ENCODE measurements at regions not wholly inside any gene's neighbourhood (a gene's known extent, or its start where the extent isn't known, plus 50 kb on each side); places are given as distances from the start of the nearest gene placed in this dataset.
A peak's percentile ranks its signal among the peaks of the same experiment; 100 is the strongest.
"Not testable (repeated sequence)": the region's sequence is repeated elsewhere in the genome, so short reads cannot be mapped to it uniquely, and the experiment has no call there.

DNA sequence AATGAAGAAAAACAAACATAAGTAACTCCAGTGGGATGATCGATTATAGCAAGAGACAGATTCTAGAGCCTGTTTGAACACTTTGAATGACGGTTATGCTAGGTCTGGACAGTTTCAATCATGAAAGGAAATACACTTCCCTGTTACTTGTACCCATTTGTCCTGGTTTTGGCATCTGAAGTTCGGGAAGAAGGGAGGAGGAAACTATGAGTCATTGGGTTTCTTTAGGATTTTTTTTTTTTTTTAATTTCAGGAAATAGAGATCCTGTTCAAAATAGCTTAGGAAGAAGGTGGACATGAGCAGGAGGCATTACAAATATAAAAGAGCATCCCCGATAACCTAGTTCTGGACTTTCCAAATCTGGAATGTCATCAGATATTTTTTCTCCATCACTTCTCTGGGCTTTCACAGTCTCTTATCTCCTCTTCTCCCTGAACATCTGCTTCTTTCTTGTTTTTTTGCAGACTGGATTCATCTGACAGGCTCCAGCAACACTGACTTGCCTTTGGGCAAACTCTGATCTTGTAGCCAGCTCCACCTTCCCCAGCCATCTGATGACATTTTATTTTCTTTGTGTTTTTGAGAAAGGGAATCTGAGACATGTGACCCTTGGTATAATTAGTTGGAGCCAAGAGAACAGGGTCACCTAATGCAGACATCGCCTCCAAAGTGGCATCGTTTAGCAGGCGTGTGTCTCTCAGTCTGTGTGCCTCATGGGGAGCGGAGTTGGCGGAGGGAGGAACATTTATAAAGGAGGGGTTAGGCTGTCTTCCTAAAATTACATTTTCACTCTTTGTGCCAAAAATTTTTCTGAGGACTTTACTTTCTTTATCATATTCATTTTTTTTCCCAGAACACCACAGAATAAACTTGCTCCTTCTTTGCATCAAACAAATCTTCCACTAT lies 195.3 kb upstream of the EPHA4 start:
- Mint-ChIP-seq H3K27ac (no peak overlapping the region), H3K27me3 (no peaks in the 10 kb centered on the region), H3K9me3 (peaks cover 0 to 6% of the 10 kb centered on the region in 2 donors), H3K4me1 (no peaks in the 10 kb centered on the region), H3K4me3 (no peak overlapping the region)
- no peak for DNase-seq
- no peak for ATAC-seq

DNA sequence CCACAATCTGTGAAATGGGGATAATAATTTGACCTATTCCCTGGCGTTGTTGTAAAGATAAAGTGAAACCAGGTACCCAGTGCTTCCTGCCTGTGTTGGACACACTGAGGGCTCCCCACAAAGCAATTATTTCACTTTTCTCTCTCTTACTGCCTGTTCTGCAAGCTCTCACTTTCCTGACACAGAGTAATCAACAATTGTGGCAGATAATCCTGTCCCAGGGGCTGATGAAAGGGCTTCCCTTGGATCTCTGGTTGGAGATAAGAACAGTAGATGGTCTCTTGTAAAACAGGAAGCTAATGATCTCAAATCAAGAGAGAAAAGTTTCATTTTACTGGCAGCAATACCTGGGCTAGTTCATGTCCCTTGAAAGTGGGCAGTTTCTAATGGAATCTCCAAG lies 190.4 kb upstream of the EPHA4 start:
- Mint-ChIP-seq H3K27me3 (no peaks in the 10 kb centered on the region), H3K27ac (no peak overlapping the region), H3K4me1 (no peaks in the 10 kb centered on the region), H3K9me3 (peaks cover 5 to 6% of the 10 kb centered on the region in 2 donors), H3K4me3 (no peak overlapping the region)
- DNase-seq (no peak), ATAC-seq (no peak)

DNA sequence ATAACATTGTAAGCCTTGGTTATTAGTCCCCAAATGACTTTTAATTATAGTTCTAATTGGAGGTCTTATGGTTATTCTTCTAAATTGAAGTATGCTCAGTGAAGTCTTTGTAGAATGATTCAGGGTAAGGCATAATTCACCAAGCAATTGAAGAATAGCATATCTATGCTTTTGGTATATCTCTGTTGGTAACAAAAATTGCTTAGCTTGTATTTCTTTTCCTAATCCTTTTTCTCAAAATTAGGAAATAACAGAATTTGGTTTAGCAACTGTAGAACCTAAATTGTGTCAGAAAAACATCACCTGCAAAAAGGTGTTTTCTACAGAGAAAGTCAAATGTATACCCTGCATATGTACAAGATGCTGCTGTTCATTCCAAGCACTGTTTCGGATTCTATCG lies 189.2 kb upstream of the EPHA4 start:
- Mint-ChIP-seq H3K27ac (no peak overlapping the region), H3K9me3 (peaks cover 6 to 12% of the 10 kb centered on the region in 2 donors), H3K4me1 (no peaks in the 10 kb centered on the region), H3K27me3 (no peaks in the 10 kb centered on the region), H3K4me3 (no peak overlapping the region)
- ATAC-seq (no peak), DNase-seq (no peak)

DNA sequence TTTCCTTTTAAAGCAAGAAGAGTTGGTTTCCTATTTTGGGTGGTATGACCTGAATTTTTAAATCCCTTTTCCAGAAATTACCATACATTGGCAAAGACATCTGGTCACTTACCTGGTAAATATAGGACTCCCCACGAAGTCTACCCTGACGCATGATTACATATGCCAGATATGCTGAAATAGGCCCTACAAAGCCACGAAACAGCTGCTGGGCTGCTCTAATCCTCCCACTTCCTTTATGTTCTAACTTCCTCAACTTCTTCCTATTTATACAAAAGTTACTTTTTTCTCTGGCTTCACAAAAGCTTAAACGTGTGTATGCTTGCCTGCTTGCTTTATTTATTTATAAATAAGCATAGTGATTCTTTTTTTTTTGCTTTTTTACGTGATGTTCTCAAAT lies 186.0 kb upstream of the EPHA4 start:
- Mint-ChIP-seq H3K9me3 (peaks cover 0 to 12% of the 10 kb centered on the region in 2 donors), H3K4me3 (no peak overlapping the region), H3K4me1 (no peaks in the 10 kb centered on the region), H3K27me3 (no peaks in the 10 kb centered on the region), H3K27ac (no peak overlapping the region)
- ATAC-seq (no peak), DNase-seq (no peak)

DNA sequence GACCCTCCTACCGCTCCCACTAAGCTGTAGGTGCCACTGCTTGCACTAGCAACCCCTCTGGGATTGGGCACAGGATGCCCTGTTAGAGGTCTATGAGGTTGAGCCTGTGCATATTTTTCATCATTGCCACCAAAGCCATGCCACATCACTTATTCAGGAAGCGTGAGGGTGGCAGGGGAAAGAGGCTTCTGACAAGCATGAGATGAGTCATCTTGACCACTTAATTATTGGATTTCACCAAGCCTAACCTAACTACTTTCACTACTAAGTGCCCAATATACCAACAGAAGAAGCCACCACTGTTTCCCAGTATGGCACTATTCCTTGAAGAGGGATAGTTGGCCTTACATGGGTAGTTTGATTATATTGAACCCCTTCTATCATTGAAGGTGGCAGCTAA lies 181.3 kb upstream of the EPHA4 start:
- H3K4me1 Mint-ChIP-seq, result no peaks in the 10 kb centered on the region
- H3K27me3 Mint-ChIP-seq, result no peaks in the 10 kb centered on the region
- H3K4me3 Mint-ChIP-seq, result no peak overlapping the region
- ATAC-seq (no peak), DNase-seq (no peak)
- H3K27ac Mint-ChIP-seq, result no peak overlapping the region
- peaks cover 0 to 12% of the 10 kb centered on the region in 2 donors for H3K9me3 Mint-ChIP-seq

DNA sequence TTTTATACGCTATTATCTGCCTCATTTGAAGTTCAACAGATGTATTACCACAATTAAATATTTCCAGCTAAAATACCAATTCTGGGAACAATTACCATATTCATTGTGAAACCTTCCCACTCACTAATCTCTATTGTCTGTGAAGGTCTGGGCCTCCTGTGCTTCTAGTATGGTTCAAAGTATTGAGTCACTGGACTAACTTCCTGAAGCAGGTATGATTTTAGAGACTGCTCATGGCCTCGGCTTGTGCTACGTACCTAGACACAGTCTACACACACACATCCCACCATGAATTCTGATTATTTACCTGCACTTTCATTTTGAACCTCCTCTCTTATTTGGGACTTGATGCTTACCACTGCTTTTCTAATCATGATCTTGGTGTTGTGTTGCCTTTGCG lies 180.7 kb upstream of the EPHA4 start:
- no peak overlapping the region for H3K4me3 Mint-ChIP-seq
- no peaks in the 10 kb centered on the region for H3K27me3 Mint-ChIP-seq
- no peak for DNase-seq
- ATAC-seq, result no peak
- H3K9me3 Mint-ChIP-seq, result peaks cover 0 to 7% of the 10 kb centered on the region in 2 donors
- no peaks in the 10 kb centered on the region for H3K4me1 Mint-ChIP-seq
- H3K27ac Mint-ChIP-seq, result no peak overlapping the region

DNA sequence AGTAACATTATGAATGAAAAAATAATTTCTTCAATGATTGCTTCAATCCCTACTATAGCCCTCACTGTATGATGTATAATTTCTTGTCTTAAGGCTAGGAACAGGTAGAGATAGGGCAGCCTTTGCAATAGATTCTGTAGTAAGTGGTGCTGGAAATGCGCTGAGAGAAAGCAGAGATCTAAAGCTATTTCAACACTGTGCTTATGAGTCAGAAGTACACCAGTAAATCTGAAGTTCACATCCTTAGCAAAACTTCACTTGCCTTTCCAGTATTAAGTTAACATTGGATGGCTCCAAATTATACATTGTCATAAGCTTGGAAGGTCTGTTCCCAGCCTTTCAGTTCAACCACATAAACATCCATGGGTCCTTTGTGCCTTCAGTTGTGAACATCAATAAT lies 178.2 kb upstream of the EPHA4 start:
- no peaks in the 10 kb centered on the region for H3K4me1 Mint-ChIP-seq
- H3K4me3 Mint-ChIP-seq, result no peak overlapping the region
- ATAC-seq, result no peak
- no peak overlapping the region for H3K27ac Mint-ChIP-seq
- no peaks in the 10 kb centered on the region for H3K27me3 Mint-ChIP-seq
- H3K9me3 Mint-ChIP-seq, result no peaks in the 10 kb centered on the region
- DNase-seq, result no peak

DNA sequence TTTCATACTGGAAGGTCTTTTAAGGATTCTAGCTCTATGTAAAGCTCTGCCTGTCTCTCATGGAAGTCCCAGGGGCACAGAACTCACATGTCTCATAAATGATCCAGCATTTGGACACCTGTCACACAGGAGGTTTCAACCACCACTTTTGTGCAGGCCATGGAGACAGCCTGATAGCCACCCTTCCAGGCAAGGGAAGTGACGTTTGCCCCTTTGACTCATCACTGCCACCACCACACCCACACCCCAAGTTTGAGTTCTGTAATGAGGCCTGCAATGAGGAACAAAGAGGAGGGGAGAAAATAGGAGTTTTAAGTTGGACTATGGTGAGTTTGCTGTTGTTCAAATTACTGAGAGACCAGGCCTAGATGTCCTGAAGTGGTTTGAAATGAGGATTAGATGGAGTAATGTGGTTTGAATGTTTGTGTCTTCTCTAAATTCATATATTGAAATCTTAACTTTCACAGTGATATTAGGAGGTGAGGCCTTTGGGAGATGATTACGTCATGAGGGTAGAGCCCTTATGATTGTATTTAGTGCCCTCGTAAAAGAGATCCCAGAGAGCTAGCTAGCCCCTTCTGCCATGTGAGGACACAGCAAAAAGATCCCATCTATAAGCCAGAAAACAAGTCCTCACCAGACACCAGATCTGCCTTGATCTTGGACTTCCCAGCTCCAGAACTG lies 175.3 kb upstream of the EPHA4 start:
- ATAC-seq (no peak), DNase-seq (no peak)
- no peaks in the 10 kb centered on the region for H3K4me1 Mint-ChIP-seq
- no peaks in the 10 kb centered on the region for H3K27me3 Mint-ChIP-seq
- no peak overlapping the region for H3K27ac Mint-ChIP-seq
- peaks cover 6 to 7% of the 10 kb centered on the region in 2 donors for H3K9me3 Mint-ChIP-seq
- no peak overlapping the region for H3K4me3 Mint-ChIP-seq

DNA sequence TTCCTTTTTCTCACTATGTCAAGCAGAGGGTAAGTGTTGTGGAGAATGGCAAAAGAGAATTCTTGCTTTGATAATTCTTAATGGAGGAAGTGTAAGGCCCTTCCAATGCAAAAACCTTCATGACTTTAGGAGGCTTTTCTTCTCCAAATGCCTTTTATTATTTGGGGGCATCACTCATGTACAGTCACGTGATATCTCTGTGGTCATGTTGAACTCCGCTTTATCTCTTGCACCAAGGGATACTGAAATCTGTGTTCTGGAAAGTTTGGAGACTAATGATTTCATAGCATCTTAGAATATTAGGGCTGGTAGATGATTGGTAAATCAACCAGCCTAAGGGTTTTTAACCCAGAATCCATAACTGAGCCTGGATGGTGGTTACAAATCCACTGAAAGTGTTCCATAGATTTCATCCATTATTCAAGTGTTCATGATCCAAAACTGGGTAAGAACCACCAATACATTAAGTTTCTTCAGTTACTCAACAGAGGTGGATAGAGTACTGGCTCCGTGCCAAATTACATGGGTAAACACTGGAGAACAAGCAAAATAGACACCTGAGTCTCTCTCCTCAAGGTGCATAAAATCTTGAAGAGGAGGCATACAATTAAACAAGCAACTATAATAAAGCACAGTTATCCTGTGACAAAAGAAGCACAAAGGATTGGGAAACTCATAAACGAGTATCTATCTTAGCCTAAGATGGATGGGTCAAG lies 169.6 kb upstream of the EPHA4 start:
- H3K27ac Mint-ChIP-seq, result no peak overlapping the region
- no peak overlapping the region for H3K4me3 Mint-ChIP-seq
- no peaks in the 10 kb centered on the region for H3K27me3 Mint-ChIP-seq
- H3K4me1 Mint-ChIP-seq, result no peaks in the 10 kb centered on the region
- DNase-seq (no peak), ATAC-seq (no peak)
- H3K9me3 Mint-ChIP-seq, result peaks cover 13 to 21% of the 10 kb centered on the region in 2 donors

DNA sequence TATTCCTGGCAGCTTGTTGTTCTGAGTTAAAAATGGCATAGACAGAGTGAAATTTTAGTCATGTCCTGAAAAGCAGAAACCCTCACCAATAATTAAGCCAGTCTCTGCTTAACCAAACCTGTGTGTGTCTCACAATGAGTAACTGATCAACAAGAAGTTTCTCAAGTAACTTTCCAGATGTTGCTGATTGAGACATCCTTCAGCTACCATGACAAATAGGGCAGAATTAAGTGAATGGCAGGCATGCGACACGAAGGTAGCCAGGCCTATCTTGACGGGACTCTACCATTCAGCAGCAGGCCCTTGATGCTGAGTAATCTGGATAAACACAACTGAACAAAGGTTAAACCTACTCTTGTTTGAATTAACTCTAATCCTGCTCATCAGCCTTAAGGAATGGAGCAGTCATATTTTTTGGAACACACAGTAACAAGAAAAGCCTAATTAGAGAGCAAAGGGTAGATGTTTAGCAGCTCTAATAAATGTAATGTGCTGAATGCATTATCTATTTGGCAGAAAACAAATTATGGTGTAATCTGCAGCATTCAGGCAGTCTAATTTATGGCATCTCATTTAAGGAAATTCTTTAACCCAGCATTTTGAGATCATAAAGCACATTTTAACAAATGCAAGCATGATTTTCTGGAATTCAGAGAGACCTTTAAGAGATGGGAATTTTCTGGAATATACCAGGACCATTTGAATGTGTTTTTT lies 159.5 kb upstream of the EPHA4 start:
- Mint-ChIP-seq H3K9me3 (peaks cover 4 to 8% of the 10 kb centered on the region in 2 donors), H3K4me3 (no peak overlapping the region), H3K4me1 (no peaks in the 10 kb centered on the region), H3K27me3 (no peaks in the 10 kb centered on the region), H3K27ac (no peak overlapping the region)
- ATAC-seq, result no peak
- no peak for DNase-seq

DNA sequence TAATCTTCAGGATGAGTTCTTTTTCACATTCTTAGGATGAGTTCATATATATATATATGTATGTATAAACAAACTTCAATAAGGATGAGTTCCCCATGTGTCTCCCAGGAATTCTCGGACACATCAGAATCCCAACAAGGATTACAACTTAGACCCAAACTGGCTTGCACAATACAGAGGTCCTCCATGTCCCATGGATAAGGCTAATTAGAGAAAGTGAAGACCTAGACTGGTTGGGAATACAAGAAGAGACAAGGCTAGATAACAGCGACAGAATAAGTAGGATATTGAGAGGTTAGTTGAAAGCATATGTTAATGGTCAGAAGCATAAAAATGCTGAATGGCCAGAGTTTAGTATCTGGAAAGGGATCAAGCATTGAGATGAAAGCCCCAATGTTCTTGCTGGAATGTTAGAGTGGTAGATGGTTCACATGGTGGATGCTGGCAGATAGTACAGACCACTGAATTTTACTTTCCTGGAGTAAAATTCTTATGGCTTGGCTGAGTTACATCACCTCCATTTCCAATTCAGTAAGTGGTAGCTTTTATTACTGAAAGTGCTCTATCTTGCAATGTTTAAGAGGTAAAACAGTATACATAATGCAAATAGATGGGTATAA lies 154.9 kb upstream of the EPHA4 start:
- ATAC-seq (peak; percentile 45), DNase-seq (no peak)
- no peaks in the 10 kb centered on the region for H3K4me1 Mint-ChIP-seq
- no peak overlapping the region for H3K4me3 Mint-ChIP-seq
- peaks cover 10 to 25% of the 10 kb centered on the region in 2 donors for H3K9me3 Mint-ChIP-seq
- no peaks in the 10 kb centered on the region for H3K27me3 Mint-ChIP-seq
- no peak overlapping the region for H3K27ac Mint-ChIP-seq

DNA sequence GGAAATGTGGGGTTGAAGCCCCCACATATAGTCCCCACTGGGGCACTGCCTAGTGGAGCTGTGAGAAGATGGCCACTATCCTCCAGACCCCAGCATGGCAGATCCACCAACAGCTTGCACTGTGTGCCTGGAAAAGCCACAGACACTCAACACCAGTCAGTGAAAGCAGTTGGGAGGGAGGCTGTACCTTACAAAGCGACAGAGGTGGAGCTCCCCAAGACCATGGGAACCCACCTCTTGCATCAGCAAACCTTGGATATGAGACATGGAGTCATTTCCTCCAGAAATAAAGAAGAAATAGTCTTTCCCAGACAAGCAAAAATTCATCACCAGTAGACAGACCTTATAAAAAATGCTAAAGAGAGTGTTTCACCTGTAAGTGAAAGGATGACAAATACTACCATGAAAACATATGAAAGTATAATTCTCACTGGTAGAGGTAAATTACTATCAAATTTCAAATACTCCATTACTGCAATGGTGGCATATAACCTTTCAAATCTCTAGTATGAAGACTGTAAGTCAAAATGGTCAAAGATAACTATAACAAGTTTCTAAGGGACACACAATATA lies 152.6 kb upstream of the EPHA4 start:
- Mint-ChIP-seq H3K4me3 (no peak overlapping the region), H3K4me1 (no peaks in the 10 kb centered on the region), H3K27me3 (no peaks in the 10 kb centered on the region), H3K27ac (no peak overlapping the region), H3K9me3 (peaks cover 10 to 25% of the 10 kb centered on the region in 2 donors)
- DNase-seq (no peak), ATAC-seq (peak; percentile 63)

DNA sequence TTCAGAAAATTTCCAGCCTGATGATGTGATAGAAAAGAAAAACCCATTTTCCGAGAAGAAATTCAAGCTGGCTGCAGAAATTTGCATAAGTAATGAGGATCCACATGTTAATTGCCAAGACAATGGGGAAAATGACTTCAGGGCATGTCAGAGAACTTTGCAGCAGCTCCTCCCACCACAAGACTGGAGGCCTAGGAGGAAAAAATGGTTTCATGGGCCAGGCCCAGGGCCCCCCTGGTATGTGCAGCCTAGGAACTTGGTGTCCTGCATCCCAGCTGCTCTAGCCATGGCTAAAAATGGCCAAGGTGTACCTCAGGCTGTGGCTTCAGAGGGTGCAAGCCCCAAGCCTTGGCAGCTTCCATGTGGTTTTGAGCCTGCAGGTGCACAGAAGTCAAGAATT lies 152.0 kb upstream of the EPHA4 start:
- H3K9me3 Mint-ChIP-seq, result peaks cover 13 to 29% of the 10 kb centered on the region in 2 donors
- not testable (repeated sequence) for DNase-seq, H3K27me3 Mint-ChIP-seq, H3K4me3 Mint-ChIP-seq, H3K27ac Mint-ChIP-seq, H3K4me1 Mint-ChIP-seq
- ATAC-seq, result peak; percentile 37

DNA sequence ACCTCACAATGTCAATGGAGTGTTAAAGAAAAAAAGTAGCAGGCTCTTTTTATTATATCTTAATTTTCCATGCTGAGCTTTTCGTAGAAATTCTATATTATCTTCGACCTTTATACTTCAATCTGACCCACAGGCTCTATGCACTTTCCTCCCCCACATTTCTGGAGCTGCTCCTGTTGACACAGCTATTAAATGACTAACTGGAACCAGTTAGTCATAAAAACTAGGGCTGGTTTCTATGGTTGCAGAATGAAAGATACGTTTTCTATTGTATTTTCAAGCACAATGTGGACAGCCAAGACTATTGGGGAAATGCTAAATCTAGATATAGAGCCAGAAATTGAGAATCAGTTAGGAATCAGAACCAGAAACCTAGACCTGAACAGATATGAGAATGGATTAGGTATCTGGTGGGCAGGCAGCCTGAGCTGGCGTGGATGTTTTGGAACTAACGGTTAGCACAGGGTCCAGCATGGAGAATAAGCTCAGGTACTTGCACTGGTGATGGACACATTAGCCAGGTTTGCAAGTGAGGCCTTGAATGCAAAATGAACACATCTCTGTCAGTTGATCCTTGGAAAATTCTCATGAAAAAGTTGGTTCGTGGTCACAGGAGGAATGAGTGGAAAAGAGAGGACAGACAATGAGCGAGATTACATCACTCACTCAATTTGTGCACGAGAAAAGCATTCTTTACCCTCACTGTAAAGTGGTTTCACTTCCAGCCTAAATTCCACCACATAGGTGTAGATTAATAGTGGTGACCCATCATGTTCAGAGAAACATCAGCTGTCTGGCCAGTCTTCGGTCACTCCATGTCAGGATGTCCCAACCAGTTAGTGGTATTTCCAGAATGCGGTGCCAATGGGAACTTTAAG lies 144.6 kb upstream of the EPHA4 start:
- no peak for DNase-seq
- Mint-ChIP-seq H3K27me3 (no peaks in the 10 kb centered on the region), H3K4me3 (no peak overlapping the region), H3K9me3 (peaks cover 7 to 10% of the 10 kb centered on the region in 2 donors), H3K27ac (no peak overlapping the region), H3K4me1 (no peaks in the 10 kb centered on the region)
- ATAC-seq, result no peak

Data from stimulated activated naive CD8-positive, alpha-beta T cell treated with anti-CD3 and anti-CD28 coated beads, Interleukin-15, amount 100 ng/mL, for 72 hours (primary cell).